H1 (cell line): ENCODE measurements at regions not wholly inside any gene's neighbourhood (a gene's known extent, or its start where the extent isn't known, plus 50 kb on each side); places are given as distances from the start of the nearest gene placed in this dataset.
A peak's percentile ranks its signal among the peaks of the same experiment; 100 is the strongest.

ENCODE experiments used
- CTCF ChIA-PET: fragments of 300-600 bp; sonication (Branson Sonifier 250); formaldehyde crosslinking; loops from one replicate; lab custom pipeline; 2021; ENCODE audit not compliant: partially characterized antibody; lab: Charles Lee
- POLR2A ChIA-PET: fragments of 300-600 bp; sonication (Branson Sonifier 250); formaldehyde crosslinking; loops from one replicate; lab custom pipeline; 2021; ENCODE audit warnings: inconsistent platforms; ENCODE audit not compliant: partially characterized antibody; lab: Charles Lee
- DNase-seq, 2 experiments: peaks; one replicate each; pipeline versions ENCODE4 v3.0.0 to v3.0.0-alpha.2; 2010 to 2022; ENCODE audit warnings: low spot score in 2 of 2, low read depth in 1 of 2, mixed read lengths in 1 of 2
- FAIRE-seq: peaks from 2 replicates; lab custom pipeline; 2011; peaks lifted over from hg19 to GRCh38; lab: Jason Lieb, UNC
- H2AFZ ChIP-seq: 2 replicates; pipeline ENCODE4 v1.8.1; 2012; ENCODE audit warnings: low read length, inconsistent platforms
- H2AK5ac ChIP-seq: 2 replicates; pipeline ENCODE4 v1.6.1; 2013; ENCODE audit warnings: low read depth, low read length
- H2BK120ac ChIP-seq: replicated peaks from 2 replicates; pipeline ENCODE3; 2013; ENCODE audit warnings: low read depth, low read length, inconsistent platforms
- H2BK12ac ChIP-seq: 2 replicates; pipeline ENCODE4 v1.6.1; 2013; ENCODE audit warnings: low read depth, low read length
- H2BK15ac ChIP-seq: 2 replicates; pipeline ENCODE4 v1.6.1; 2013; ENCODE audit warnings: low read length
- H2BK20ac ChIP-seq: 2 replicates; pipeline ENCODE4 v1.6.1; 2013; ENCODE audit warnings: low read length
- H2BK5ac ChIP-seq: 2 replicates; pipeline ENCODE4 v1.6.1; 2013; ENCODE audit warnings: low read depth, low read length
- H3K14ac ChIP-seq: 2 replicates; pipeline ENCODE4 v1.6.1; 2013; ENCODE audit warnings: inconsistent platforms; ENCODE audit not compliant: insufficient read length
- H3K18ac ChIP-seq: 2 replicates; pipeline ENCODE4 v1.6.1; 2013; ENCODE audit warnings: low read length; ENCODE audit errors: extremely low read depth
- H3K23ac ChIP-seq: 2 replicates; pipeline ENCODE4 v1.6.1; 2013; ENCODE audit warnings: inconsistent platforms; ENCODE audit not compliant: insufficient read length
- H3K23me2 ChIP-seq: 2 replicates; pipeline ENCODE4 v1.6.1; 2013; ENCODE audit warnings: low read depth, low read length
- H3K27ac ChIP-seq: 2 replicates; pipeline ENCODE4 v1.6.1; 2011; ENCODE audit warnings: low read depth, low read length, inconsistent platforms
- H3K27me3 ChIP-seq, 4 experiments: replicated peaks in 1 of 4; 1 replicate in 1 of 4; 2 replicates in 3 of 4; pipeline versions ENCODE4 v1.6.1 to v1.8.1; 2011 to 2013; ENCODE audit warnings: low read length in 3 of 4, mild to moderate bottlenecking in 3 of 4, inconsistent platforms in 2 of 4, mixed read lengths in 2 of 4, moderate library complexity in 1 of 4; ENCODE audit not compliant: control insufficient read depth in 3 of 4, insufficient read depth in 3 of 4; ENCODE audit errors: extremely low read depth in 1 of 4
- H3K36me3 ChIP-seq, 4 experiments: 2 replicates each; pipeline versions ENCODE4 v1.6.1 to v1.8.1; 2011 to 2013; ENCODE audit warnings: mild to moderate bottlenecking in 4 of 4, low read length in 3 of 4, moderate library complexity in 2 of 4, control low read depth in 1 of 4, inconsistent platforms in 1 of 4; ENCODE audit not compliant: insufficient read depth in 4 of 4, control insufficient read depth in 2 of 4
- H3K4ac ChIP-seq: replicated peaks from 2 replicates; pipeline ENCODE3; 2013; ENCODE audit warnings: low read length, low read depth, mixed read lengths, inconsistent platforms; ENCODE audit not compliant: insufficient read length
- H3K4me1 ChIP-seq, 4 experiments: replicated peaks in 1 of 4; 1 replicate in 1 of 4; 2 replicates in 3 of 4; pipeline versions ENCODE4 v1.6.1 to v1.8.1; 2011 to 2013; ENCODE audit warnings: low read length in 3 of 4, inconsistent platforms in 2 of 4, mixed read lengths in 1 of 4; ENCODE audit not compliant: insufficient read depth in 4 of 4, control insufficient read depth in 3 of 4
- H3K4me2 ChIP-seq, 2 experiments: 2 replicates each; pipeline versions ENCODE4 v1.6.1 to v1.8.1; 2011 to 2013; ENCODE audit warnings: low read depth in 2 of 2, low read length in 2 of 2, control low read depth in 1 of 2, inconsistent platforms in 1 of 2, mild to moderate bottlenecking in 1 of 2; ENCODE audit not compliant: insufficient read depth in 1 of 2
- H3K4me3 ChIP-seq, 4 experiments: fragments of 200-600, 300-600 bp in 1 of 4; sonication (generic), shearing (Covaris generic), sonication (Bioruptor Twin) in 1 of 4; 2 replicates each; pipeline versions ENCODE4 v1.5.1 to v1.8.1; 2011 to 2016; ENCODE audit warnings: low read length in 4 of 4, low read depth in 3 of 4, control low read depth in 2 of 4, inconsistent platforms in 2 of 4, mild to moderate bottlenecking in 2 of 4, mixed read lengths in 1 of 4, moderate library complexity in 1 of 4; ENCODE audit not compliant: insufficient read depth in 2 of 4; ENCODE audit errors: extremely low read depth in 1 of 4
- H3K56ac ChIP-seq: replicated peaks from 2 replicates; pipeline ENCODE3; 2013; ENCODE audit warnings: low read depth, mild to moderate bottlenecking, mixed read lengths, low read length, inconsistent platforms; ENCODE audit not compliant: insufficient read length
- H3K79me1 ChIP-seq: 2 replicates; pipeline ENCODE4 v1.6.1; 2013; ENCODE audit warnings: low read depth, low read length, control low read depth
- H3K79me2 ChIP-seq, 2 experiments: 2 replicates each; pipeline versions ENCODE4 v1.6.1 to v1.8.1; 2012 to 2013; ENCODE audit warnings: low read length in 2 of 2, mild to moderate bottlenecking in 2 of 2, inconsistent platforms in 1 of 2; ENCODE audit not compliant: insufficient read depth in 2 of 2, control insufficient read depth in 1 of 2
- H3K9ac ChIP-seq, 4 experiments: replicated peaks in 1 of 4; 1 replicate in 1 of 4; 2 replicates in 3 of 4; pipeline versions ENCODE4 v1.6.1 to v1.8.1; 2011 to 2013; ENCODE audit warnings: low read depth in 3 of 4, low read length in 3 of 4, control low read depth in 2 of 4, mild to moderate bottlenecking in 2 of 4, moderate library complexity in 2 of 4, inconsistent platforms in 1 of 4; ENCODE audit errors: extremely low read depth in 1 of 4
- H3K9me3 ChIP-seq, 2 experiments: 2 replicates each; pipeline versions ENCODE4 v1.6.1 to v1.8.1; 2012 to 2013; ENCODE audit warnings: mild to moderate bottlenecking in 2 of 2, moderate library complexity in 2 of 2, control low read depth in 1 of 2, inconsistent platforms in 1 of 2, low read depth in 1 of 2, low read length in 1 of 2, mixed read lengths in 1 of 2; ENCODE audit not compliant: insufficient read depth in 2 of 2
- H4K20me1 ChIP-seq, 2 experiments: replicated peaks in 1 of 2; 2 replicates each; pipeline versions ENCODE3 to v1.8.1; 2011 to 2013; ENCODE audit warnings: inconsistent platforms in 2 of 2, low read length in 2 of 2, mild to moderate bottlenecking in 1 of 2; ENCODE audit not compliant: insufficient read depth in 2 of 2, control insufficient read depth in 1 of 2
- H4K5ac ChIP-seq: 2 replicates; pipeline ENCODE4 v1.6.1; 2013; ENCODE audit warnings: low read length, low read depth, mixed read lengths, inconsistent platforms; ENCODE audit not compliant: insufficient read length
- H4K8ac ChIP-seq: 2 replicates; pipeline ENCODE4 v1.8.0; 2013; ENCODE audit warnings: mild to moderate bottlenecking, moderate library complexity, low read length, inconsistent platforms; ENCODE audit not compliant: insufficient read depth; ENCODE audit errors: extremely low read depth
- H4K91ac ChIP-seq: replicated peaks from 2 replicates; pipeline ENCODE3; 2013; ENCODE audit warnings: low read length, mixed read lengths, inconsistent platforms; ENCODE audit not compliant: insufficient read length
- BCL11A ChIP-seq, 2 experiments: IDR thresholded peaks; one replicate each; pipeline ENCODE4 v1.6.1; 2011; ENCODE audit warnings: low read depth in 2 of 2, low read length in 2 of 2, mild to moderate bottlenecking in 2 of 2
- E2F6 ChIP-seq: IDR thresholded peaks from 2 replicates; pipeline ENCODE4 v1.6.1; 2012; ENCODE audit warnings: inconsistent platforms
- GABPA ChIP-seq: IDR thresholded peaks from 2 replicates; pipeline ENCODE4 v1.6.1; 2011; ENCODE audit warnings: mild to moderate bottlenecking, low read length, moderate library complexity, borderline replicate concordance; ENCODE audit not compliant: insufficient read depth
- RBBP5 ChIP-seq: IDR thresholded peaks from 2 replicates; pipeline ENCODE4 v1.7.1; 2012; ENCODE audit warnings: low read depth, mild to moderate bottlenecking, inconsistent platforms, low read length, moderate library complexity, borderline replicate concordance
- SIRT6 ChIP-seq: IDR thresholded peaks from one replicate; pipeline ENCODE4 v1.7.1; 2012; ENCODE audit warnings: low read length, inconsistent platforms
- SP1 ChIP-seq: IDR thresholded peaks from 2 replicates; pipeline ENCODE4 v1.6.1; 2011; ENCODE audit warnings: low read depth, low read length
- SP4 ChIP-seq: IDR thresholded peaks from 2 replicates; pipeline ENCODE4 v1.6.1; 2012; ENCODE audit warnings: low read length, inconsistent platforms
- SUZ12 ChIP-seq: fragments of 200-600 bp; sonication (generic); IDR thresholded peaks from 2 replicates; pipeline ENCODE4 v1.6.1; 2012; ENCODE audit warnings: mild to moderate bottlenecking, inconsistent platforms, low read length, moderate library complexity, mixed read lengths
- WGBS, 2 experiments: shearing (Covaris generic) in 1 of 2; methylation state at CpG; one replicate each; pipeline versions ENCODE4 v1.1.6 to v1.1.7; 2013 to 2015; ENCODE audit warnings: low lambda C conversion rate in 2 of 2, mixed read lengths in 2 of 2, inconsistent platforms in 1 of 2, low coverage in 1 of 2, missing lambda C conversion rate in 1 of 2; ENCODE audit not compliant: insufficient replicate concordance in 2 of 2, insufficient coverage in 1 of 2, insufficient read length in 1 of 2; ENCODE audit errors: extremely low coverage in 1 of 2, missing lambda C conversion rate in 1 of 2; 5-methylcytosine and 5-hydroxymethylcytosine counted together

- H2AK5ac ChIP-seq, result peak overlapping the region; percentile 99; the same call in 1 of the 2 replicates
- H3K4me1 ChIP-seq, result peaks cover 0 to 6% (median 4%) of the 10 kb centered on the region in 4 experiments; a peak in 3 of 7 replicates
- no peaks in the 10 kb centered on the region for H3K79me1 ChIP-seq
- H4K5ac ChIP-seq, result no peak overlapping the region
- 0 out of 2 replicates have a peak overlapping the region, but pooled peaks have one; percentile 61 for H2BK15ac ChIP-seq
- no peak overlapping the region for H3K4me3 ChIP-seq
- CTCF ChIA-PET, result no interaction called here
- H2AFZ ChIP-seq, result no peak overlapping the region
- H2BK120ac ChIP-seq, result no peak overlapping the region
- no peak overlapping the region for H3K4ac ChIP-seq
- TF ChIP-seq SUZ12 (no peak), SIRT6 (no peak), SP4 (no peak), GABPA (no peak), RBBP5 (no peak), E2F6 (no peak), BCL11A (IDR thresholded peaks at IDR 0.05; ENCODE audit: low read depth in 2 of 2, low read length in 2 of 2) (no peak), SP1 (no peak)
- TF ChIP-seq, all 59 proteins: peak for 0
- peak overlapping the region; percentile 75; the same call in 1 of the 2 replicates for H2BK5ac ChIP-seq
- no peak overlapping the region for H3K14ac ChIP-seq
- no peak overlapping the region for H3K23ac ChIP-seq
- H3K27ac ChIP-seq, result no peak overlapping the region
- 93% methylated on average over 7 of the region's 7 CpGs; no CpG with 5 or more reads in 1 of the 2 experiments for WGBS, 2 experiments
- FAIRE-seq, result no peak
- no peak overlapping the region; the same call in none of the 2 replicates for H3K18ac ChIP-seq
- POLR2A ChIA-PET, result no interaction called here
- peak overlapping the region; percentile 88 for H4K91ac ChIP-seq
- H3K36me3 ChIP-seq, result peaks cover 0 to 8% (median 0%) of the 10 kb centered on the region in 4 experiments; a peak in 1 of 8 replicates
- no peaks in the 10 kb centered on the region for H3K27me3 ChIP-seq
- H2BK12ac ChIP-seq, result peak overlapping the region; percentile 96
- H3K79me2 ChIP-seq, result no peaks in the 10 kb centered on the region
- no peaks in the 10 kb centered on the region for H4K20me1 ChIP-seq
- H3K9me3 ChIP-seq, result peaks cover 8 to 15% of the 10 kb centered on the region in 2 experiments
- H4K8ac ChIP-seq, result no peak overlapping the region
- H2BK20ac ChIP-seq, result peak overlapping the region; percentile 95
- no peak overlapping the region for H3K4me2 ChIP-seq
- no peak for DNase-seq
- H3K23me2 ChIP-seq, result no peaks in the 10 kb centered on the region
- no peak overlapping the region for H3K56ac ChIP-seq
- H3K9ac ChIP-seq, result 0 out of 7 replicates have a peak overlapping the region, but pooled peaks of 1 of the 4 experiments have one; percentile 16
These were observed 133.2 kb downstream of the TMEM17 start for GRCh38 chr2:62372824-62373223.
